Duodenal mucosa (tissue), 2 donors: ENCODE measurements at regions not wholly inside any gene's neighbourhood (a gene's known extent, or its start where the extent isn't known, plus 50 kb on each side); places are given as distances from the start of the nearest gene placed in this dataset.

Source experiments
- H3K27ac ChIP-seq: one replicate; pipeline ENCODE4 v1.7.0; 2013; ENCODE audit warnings: low read depth, low read length
- H3K27me3 ChIP-seq, 2 donors: one replicate each; pipeline ENCODE4 v1.7.0; 2013; ENCODE audit warnings: low read length in 2 of 2, control low read depth in 1 of 2; ENCODE audit not compliant: insufficient read depth in 2 of 2, control insufficient read depth in 1 of 2
- H3K36me3 ChIP-seq, 2 donors: one replicate each; pipeline ENCODE4 v1.7.0; 2013; ENCODE audit warnings: low read length in 2 of 2, control low read depth in 1 of 2; ENCODE audit not compliant: insufficient read depth in 2 of 2, control insufficient read depth in 1 of 2
- H3K4me1 ChIP-seq, 2 donors: one replicate each; pipeline ENCODE4 v1.7.0; 2013; ENCODE audit warnings: low read length in 2 of 2, control low read depth in 1 of 2; ENCODE audit not compliant: insufficient read depth in 2 of 2, control insufficient read depth in 1 of 2
- H3K4me3 ChIP-seq, 2 donors: one replicate each; pipeline ENCODE4 v1.7.0; 2013; ENCODE audit warnings: low read length in 2 of 2, low read depth in 1 of 2
- H3K9ac ChIP-seq, 2 donors: one replicate each; pipeline ENCODE4 v1.7.0; 2013; ENCODE audit warnings: low read length in 2 of 2, low read depth in 1 of 2
- H3K9me3 ChIP-seq, 2 donors: one replicate each; pipeline ENCODE4 v1.7.0; 2013; ENCODE audit warnings: low read length in 2 of 2, control low read depth in 1 of 2; ENCODE audit not compliant: control insufficient read depth in 1 of 2

GRCh38 chr2:187091664-187092063 lies 242.7 kb upstream of the ZSWIM2 start:
- Histone ChIP-seq H3K27ac (no peak overlapping the region), H3K4me3 (no peak overlapping the region), H3K27me3 (no peaks in the 10 kb centered on the region), H3K4me1 (no peaks in the 10 kb centered on the region), H3K9ac (no peak overlapping the region), H3K9me3 (no peaks in the 10 kb centered on the region), H3K36me3 (no peaks in the 10 kb centered on the region)

- H3K27me3 ChIP-seq: no peaks in the 10 kb centered on the region
- H3K9me3 ChIP-seq: no peaks in the 10 kb centered on the region
- H3K36me3 ChIP-seq: no peaks in the 10 kb centered on the region
- H3K4me3 ChIP-seq: no peak overlapping the region
- H3K4me1 ChIP-seq: no peaks in the 10 kb centered on the region
- no peak overlapping the region for H3K27ac ChIP-seq
- H3K9ac ChIP-seq: no peak overlapping the region
These were observed 235.6 kb upstream of the ZSWIM2 start for GRCh38 chr2:187084524-187084923.

GRCh38 chr2:187081461-187081860 lies 232.5 kb upstream of the ZSWIM2 start:
- Histone ChIP-seq H3K9me3 (no peaks in the 10 kb centered on the region), H3K4me3 (no peak overlapping the region), H3K27me3 (no peaks in the 10 kb centered on the region), H3K4me1 (no peaks in the 10 kb centered on the region), H3K36me3 (no peaks in the 10 kb centered on the region), H3K27ac (no peak overlapping the region), H3K9ac (no peak overlapping the region)

GRCh38 chr2:187079901-187080300 lies 230.9 kb upstream of the ZSWIM2 start:
- Histone ChIP-seq H3K4me3 (no peak overlapping the region), H3K9ac (no peak overlapping the region), H3K27me3 (no peaks in the 10 kb centered on the region), H3K27ac (no peak overlapping the region), H3K4me1 (no peaks in the 10 kb centered on the region), H3K36me3 (no peaks in the 10 kb centered on the region), H3K9me3 (no peaks in the 10 kb centered on the region)

- Histone ChIP-seq H3K4me1 (no peaks in the 10 kb centered on the region), H3K9ac (no peak overlapping the region), H3K4me3 (no peak overlapping the region), H3K27me3 (no peaks in the 10 kb centered on the region), H3K27ac (no peak overlapping the region), H3K36me3 (no peaks in the 10 kb centered on the region), H3K9me3 (no peaks in the 10 kb centered on the region)
These were observed 229.3 kb upstream of the ZSWIM2 start for GRCh38 chr2:187078297-187078696.

- no peaks in the 10 kb centered on the region for H3K36me3 ChIP-seq
- H3K4me3 ChIP-seq: peak overlapping the region in 1 of 2 donors; percentile 5
- H3K9me3 ChIP-seq: no peaks in the 10 kb centered on the region
- H3K27me3 ChIP-seq: no peaks in the 10 kb centered on the region
- no peaks in the 10 kb centered on the region for H3K4me1 ChIP-seq
- no peak overlapping the region for H3K9ac ChIP-seq
- no peak overlapping the region for H3K27ac ChIP-seq
These were observed 226.7 kb upstream of the ZSWIM2 start for GRCh38 chr2:187075671-187076070.

- Histone ChIP-seq H3K9me3 (no peaks in the 10 kb centered on the region), H3K36me3 (no peaks in the 10 kb centered on the region), H3K27ac (no peak overlapping the region), H3K4me3 (peak overlapping the region; percentile 4 to 5), H3K9ac (no peak overlapping the region), H3K27me3 (no peaks in the 10 kb centered on the region), H3K4me1 (no peaks in the 10 kb centered on the region)
These were observed 226.2 kb upstream of the ZSWIM2 start for GRCh38 chr2:187075199-187075635.

- H3K36me3 ChIP-seq: no peaks in the 10 kb centered on the region
- no peak overlapping the region for H3K27ac ChIP-seq
- no peaks in the 10 kb centered on the region for H3K9me3 ChIP-seq
- H3K4me1 ChIP-seq: no peaks in the 10 kb centered on the region
- no peaks in the 10 kb centered on the region for H3K27me3 ChIP-seq
- no peak overlapping the region for H3K4me3 ChIP-seq
- no peak overlapping the region for H3K9ac ChIP-seq
These were observed 209.2 kb upstream of the ZSWIM2 start for GRCh38 chr2:187058198-187058597.

- Histone ChIP-seq H3K27ac (no peak overlapping the region), H3K4me1 (no peaks in the 10 kb centered on the region), H3K9ac (no peak overlapping the region), H3K36me3 (no peaks in the 10 kb centered on the region), H3K27me3 (no peaks in the 10 kb centered on the region), H3K9me3 (no peaks in the 10 kb centered on the region), H3K4me3 (no peak overlapping the region)
These were observed 208.5 kb upstream of the ZSWIM2 start for GRCh38 chr2:187057466-187057865.

GRCh38 chr2:187056416-187057334 lies 207.7 kb upstream of the ZSWIM2 start:
- no peaks in the 10 kb centered on the region for H3K9me3 ChIP-seq
- no peak overlapping the region for H3K27ac ChIP-seq
- H3K9ac ChIP-seq: no peak overlapping the region
- no peaks in the 10 kb centered on the region for H3K4me1 ChIP-seq
- no peaks in the 10 kb centered on the region for H3K27me3 ChIP-seq
- no peak overlapping the region for H3K4me3 ChIP-seq
- H3K36me3 ChIP-seq: no peaks in the 10 kb centered on the region
